CD4-positive, CD25-positive, alpha-beta regulatory T cell (primary cell): ENCODE measurements at regions not wholly inside any gene's neighbourhood (a gene's known extent, or its start where the extent isn't known, plus 50 kb on each side); places are given as distances from the start of the nearest gene placed in this dataset.

Experiments
- ATAC-seq, 2 donors: fragments of 150-1000 bp; cut with Tn5 transposase; one replicate each; pipeline ENCODE4 v1.10.0; 2021; ENCODE audit warnings: low read depth in 2 of 2, moderate number of reproducible peaks in 2 of 2, moderate library complexity in 1 of 2
- DNase-seq, 3 donors: peaks; one replicate each; pipeline versions ENCODE4 v3.0.0 to v3.0.0-alpha.2; 2012 to 2022; ENCODE audit warnings: mixed read lengths in 1 of 3
- H3K27ac ChIP-seq: one replicate; pipeline ENCODE4 v1.7.0; 2013; ENCODE audit warnings: mild to moderate bottlenecking, low read length; ENCODE audit not compliant: insufficient read depth, poor library complexity, severe bottlenecking
- H3K27me3 ChIP-seq: one replicate; pipeline ENCODE4 v1.7.0; 2013; ENCODE audit warnings: low read length; ENCODE audit not compliant: control insufficient read depth, insufficient read depth
- H3K36me3 ChIP-seq: one replicate; pipeline ENCODE4 v1.7.0; 2013; ENCODE audit warnings: mild to moderate bottlenecking, low read length, moderate library complexity; ENCODE audit not compliant: control insufficient read depth, insufficient read depth
- H3K4me1 ChIP-seq: 2 replicates; pipeline ENCODE4 v1.7.0; 2013; ENCODE audit warnings: mild to moderate bottlenecking, low read length; ENCODE audit not compliant: insufficient read depth, control insufficient read depth, poor library complexity, severe bottlenecking
- H3K4me3 ChIP-seq: one replicate; pipeline ENCODE4 v1.7.0; 2013; ENCODE audit warnings: low read depth, mild to moderate bottlenecking, low read length, moderate library complexity
- H3K9me3 ChIP-seq, 2 experiments: 1 replicate in 1 of 2; 2 replicates in 1 of 2; pipeline ENCODE4 v1.7.0; 2013; ENCODE audit warnings: low read length in 2 of 2, mild to moderate bottlenecking in 1 of 2, moderate library complexity in 1 of 2; ENCODE audit not compliant: control insufficient read depth in 2 of 2
- H3K27ac Mint-ChIP-seq, 3 donors: one replicate each; pipeline ENCODE4 v1.8.0; 2020 to 2022; ENCODE audit warnings: mild to moderate bottlenecking in 3 of 3, mixed read lengths in 3 of 3, moderate library complexity in 2 of 3
- H3K27me3 Mint-ChIP-seq: one replicate; pipeline ENCODE4 v1.8.0; 2022; ENCODE audit warnings: mild to moderate bottlenecking, mixed read lengths
- H3K36me3 Mint-ChIP-seq: one replicate; pipeline ENCODE4 v1.8.0; 2020; ENCODE audit warnings: mixed read lengths
- H3K4me1 Mint-ChIP-seq, 4 donors: one replicate each; pipeline ENCODE4 v1.8.0; 2020 to 2022; ENCODE audit warnings: mixed read lengths in 4 of 4, mild to moderate bottlenecking in 1 of 4
- H3K4me3 Mint-ChIP-seq, 4 donors: one replicate each; pipeline ENCODE4 v1.8.0; 2020 to 2022; ENCODE audit warnings: mild to moderate bottlenecking in 4 of 4, mixed read lengths in 4 of 4, moderate library complexity in 3 of 4
- H3K9me3 Mint-ChIP-seq, 7 donors: one replicate each; pipeline ENCODE4 v1.8.0; 2020 to 2022; ENCODE audit warnings: mixed read lengths in 7 of 7, mild to moderate bottlenecking in 3 of 7, moderate library complexity in 2 of 7

DNA sequence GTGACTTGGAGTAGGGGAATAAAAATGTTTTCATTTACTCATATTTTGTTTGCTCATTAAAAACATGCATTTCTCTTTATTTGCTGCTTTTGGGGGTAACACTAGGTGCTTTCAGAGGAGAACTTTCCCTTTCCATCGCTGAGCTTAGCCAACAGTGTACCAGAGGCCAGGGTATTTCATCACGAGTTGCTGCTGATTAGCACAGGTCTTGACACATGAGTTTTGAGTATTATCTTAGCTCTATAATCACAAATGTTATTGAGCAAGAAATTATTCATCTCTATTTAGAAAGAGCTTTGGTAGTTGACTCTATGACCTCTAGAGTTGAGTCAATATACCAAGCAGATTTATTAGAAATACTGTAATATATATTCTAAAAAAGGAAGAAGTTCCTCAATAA, 375.9 kb downstream of the NXPH1 start:
- no peaks in the 10 kb centered on the region for H3K36me3 Mint-ChIP-seq
- no peak overlapping the region for H3K27ac Mint-ChIP-seq
- no peaks in the 10 kb centered on the region for H3K27me3 ChIP-seq
- H3K4me1 ChIP-seq: no peaks in the 10 kb centered on the region
- peaks cover 0 to 7% (median 0%) of the 10 kb centered on the region in 7 donors for H3K9me3 Mint-ChIP-seq
- H3K27me3 Mint-ChIP-seq: no peaks in the 10 kb centered on the region
- H3K4me3 ChIP-seq: no peak overlapping the region
- no peak overlapping the region for H3K27ac ChIP-seq
- no peaks in the 10 kb centered on the region for H3K9me3 ChIP-seq
- ATAC-seq (no peak), DNase-seq (no peak)
- no peak overlapping the region for H3K4me3 Mint-ChIP-seq
- H3K4me1 Mint-ChIP-seq: no peaks in the 10 kb centered on the region
- no peaks in the 10 kb centered on the region for H3K36me3 ChIP-seq

GRCh38 chr7:8817448-8818036, 384.1 kb downstream of the NXPH1 start:
- Histone ChIP-seq H3K9me3 (no peaks in the 10 kb centered on the region), H3K27ac (no peak overlapping the region), H3K36me3 (no peaks in the 10 kb centered on the region), H3K4me1 (no peaks in the 10 kb centered on the region), H3K4me3 (no peak overlapping the region), H3K27me3 (no peaks in the 10 kb centered on the region)
- Mint-ChIP-seq H3K4me1 (no peaks in the 10 kb centered on the region), H3K4me3 (no peak overlapping the region), H3K36me3 (no peaks in the 10 kb centered on the region), H3K9me3 (peaks cover 0 to 11% (median 5%) of the 10 kb centered on the region in 7 donors), H3K27me3 (no peaks in the 10 kb centered on the region), H3K27ac (no peak overlapping the region)
- ATAC-seq (no peak), DNase-seq (no peak)

- Histone ChIP-seq H3K4me3 (no peak overlapping the region), H3K4me1 (no peaks in the 10 kb centered on the region), H3K36me3 (no peaks in the 10 kb centered on the region), H3K9me3 (no peaks in the 10 kb centered on the region), H3K27me3 (no peaks in the 10 kb centered on the region), H3K27ac (no peak overlapping the region)
- DNase-seq: no peak
- Mint-ChIP-seq H3K9me3 (peaks cover 0 to 11% (median 5%) of the 10 kb centered on the region in 7 donors), H3K27ac (no peak overlapping the region), H3K27me3 (no peaks in the 10 kb centered on the region), H3K36me3 (no peaks in the 10 kb centered on the region), H3K4me3 (no peak overlapping the region), H3K4me1 (no peaks in the 10 kb centered on the region)
- no peak for ATAC-seq
Observed at GRCh38 chr7:8818406-8818805, 385.0 kb downstream of the NXPH1 start.

DNA sequence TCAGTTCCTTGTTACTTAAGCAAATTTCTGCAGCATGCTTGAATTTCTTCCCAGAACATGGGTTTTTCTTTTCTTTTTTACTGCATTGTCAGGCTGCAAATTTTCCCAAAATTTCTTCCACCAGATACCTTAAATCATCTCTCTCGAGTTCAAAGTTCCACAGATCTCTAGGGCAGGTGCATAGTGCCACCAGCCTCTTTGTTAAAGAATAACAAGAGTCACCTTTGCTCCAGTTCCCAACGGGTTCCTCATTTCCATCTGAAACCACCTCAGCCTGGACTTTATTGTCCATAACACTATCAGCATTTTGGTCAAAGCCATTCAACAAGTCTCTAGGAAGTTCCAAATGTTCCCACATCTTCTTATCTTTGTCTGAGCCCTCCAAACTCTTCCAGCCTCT, 389.2 kb downstream of the NXPH1 start:
- ATAC-seq: no peak

GRCh38 chr7:8823486-8823885, 390.1 kb downstream of the NXPH1 start:
- Histone ChIP-seq H3K4me1 (no peaks in the 10 kb centered on the region), H3K27ac (no peak overlapping the region), H3K9me3 (no peaks in the 10 kb centered on the region), H3K27me3 (no peaks in the 10 kb centered on the region), H3K36me3 (no peaks in the 10 kb centered on the region), H3K4me3 (no peak overlapping the region)
- Mint-ChIP-seq H3K27me3 (no peaks in the 10 kb centered on the region), H3K27ac (no peak overlapping the region), H3K4me3 (no peak overlapping the region), H3K9me3 (peaks cover 0 to 16% (median 3%) of the 10 kb centered on the region in 7 donors), H3K4me1 (no peaks in the 10 kb centered on the region), H3K36me3 (no peaks in the 10 kb centered on the region)
- DNase-seq (no peak), ATAC-seq (no peak)

More for the DNA sequence above, 389.2 kb downstream of the NXPH1 start:
- H3K9me3 ChIP-seq: no peaks in the 10 kb centered on the region
- Mint-ChIP-seq H3K4me3 (no peak overlapping the region), H3K27me3 (no peaks in the 10 kb centered on the region), H3K4me1 (no peaks in the 10 kb centered on the region), H3K36me3 (no peaks in the 10 kb centered on the region), H3K9me3 (peaks cover 0 to 16% (median 4%) of the 10 kb centered on the region in 7 donors), H3K27ac (no peak overlapping the region)
- H3K4me1 ChIP-seq: no peaks in the 10 kb centered on the region
- no peak overlapping the region for H3K4me3 ChIP-seq
- H3K36me3 ChIP-seq: no peaks in the 10 kb centered on the region
- no peaks in the 10 kb centered on the region for H3K27me3 ChIP-seq
- DNase-seq: no peak
- no peak overlapping the region for H3K27ac ChIP-seq

DNA sequence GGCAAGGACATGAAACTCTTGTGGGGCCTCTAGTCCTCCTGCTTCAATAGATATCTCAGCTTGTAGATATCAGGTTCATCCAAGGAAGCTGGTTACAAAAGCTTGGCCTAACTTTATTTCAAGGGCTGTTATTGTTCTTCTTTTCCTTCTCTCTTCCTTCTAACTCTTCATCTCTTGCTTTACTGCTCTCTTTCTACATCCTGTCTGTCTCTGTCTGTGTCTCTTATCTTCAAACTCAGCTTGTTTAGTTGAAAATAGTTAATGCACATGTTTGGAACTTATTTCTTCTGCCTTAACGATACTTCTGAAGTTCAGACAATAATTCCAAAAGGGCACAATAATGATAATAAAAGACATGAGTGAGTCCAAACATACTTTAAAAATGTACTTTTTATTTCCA, 393.9 kb downstream of the NXPH1 start:
- H3K4me3 ChIP-seq: no peak overlapping the region
- H3K9me3 Mint-ChIP-seq: peaks cover 0 to 15% (median 0%) of the 10 kb centered on the region in 7 donors
- H3K36me3 ChIP-seq: no peaks in the 10 kb centered on the region
- no peak overlapping the region for H3K4me3 Mint-ChIP-seq
- H3K4me1 Mint-ChIP-seq: no peaks in the 10 kb centered on the region
- no peaks in the 10 kb centered on the region for H3K4me1 ChIP-seq
- peak overlapping the region in 1 of 3 donors; percentile 77 for H3K27ac Mint-ChIP-seq
- no peaks in the 10 kb centered on the region for H3K9me3 ChIP-seq
- DNase-seq (no peak), ATAC-seq (no peak)
- no peaks in the 10 kb centered on the region for H3K36me3 Mint-ChIP-seq
- H3K27me3 Mint-ChIP-seq: no peaks in the 10 kb centered on the region
- no peaks in the 10 kb centered on the region for H3K27me3 ChIP-seq
- H3K27ac ChIP-seq: no peak overlapping the region

DNA sequence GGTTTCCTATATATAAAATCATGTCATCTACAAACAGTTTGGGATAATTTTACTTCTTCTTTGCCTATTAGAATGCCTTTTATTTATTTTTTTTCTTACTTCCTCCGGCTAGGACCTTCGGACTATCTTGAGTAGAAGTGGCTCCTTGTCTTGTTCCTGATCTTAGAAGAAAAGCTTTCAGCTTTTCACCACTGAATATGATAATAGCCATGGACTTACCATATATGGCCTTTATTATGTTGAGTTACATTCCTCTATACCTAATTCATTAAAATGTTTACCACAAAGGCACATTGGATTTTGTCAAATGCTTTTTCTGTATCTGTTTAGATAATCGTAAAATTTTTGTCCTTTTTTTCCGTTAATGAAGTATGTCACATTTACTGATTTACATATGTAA, 395.7 kb downstream of the NXPH1 start:
- H3K36me3 Mint-ChIP-seq: no peaks in the 10 kb centered on the region
- peaks cover 0 to 16% (median 2%) of the 10 kb centered on the region in 7 donors for H3K9me3 Mint-ChIP-seq
- H3K27me3 Mint-ChIP-seq: no peaks in the 10 kb centered on the region
- DNase-seq (no peak), ATAC-seq (no peak)
- no peaks in the 10 kb centered on the region for H3K4me1 Mint-ChIP-seq
- Histone ChIP-seq H3K36me3 (no peaks in the 10 kb centered on the region), H3K4me3 (no peak overlapping the region), H3K27ac (no peak overlapping the region), H3K9me3 (no peaks in the 10 kb centered on the region), H3K4me1 (no peaks in the 10 kb centered on the region), H3K27me3 (no peaks in the 10 kb centered on the region)
- no peak overlapping the region for H3K27ac Mint-ChIP-seq
- no peak overlapping the region for H3K4me3 Mint-ChIP-seq

DNA sequence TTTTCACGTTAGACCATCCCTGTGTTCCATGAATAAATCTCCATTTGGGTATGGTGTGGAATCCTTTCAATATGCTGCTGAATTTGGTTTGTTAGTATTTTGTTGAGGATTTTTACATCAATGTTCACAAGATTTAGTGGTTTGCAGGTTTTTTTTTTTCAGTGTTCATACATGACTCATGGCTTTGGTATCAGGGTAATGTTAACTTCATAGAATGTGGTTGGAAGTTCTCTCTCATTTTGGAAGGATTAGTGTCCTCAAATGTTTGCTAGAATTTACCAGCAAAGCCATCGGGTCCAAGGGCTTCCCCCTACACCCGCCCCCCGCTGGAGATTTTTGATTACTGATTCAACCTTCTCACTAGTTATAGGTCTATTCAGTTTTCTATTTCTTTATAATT, 398.0 kb downstream of the NXPH1 start:
- H3K36me3 ChIP-seq: no peaks in the 10 kb centered on the region
- ATAC-seq: no peak
- no peaks in the 10 kb centered on the region for H3K36me3 Mint-ChIP-seq
- H3K27me3 ChIP-seq: no peaks in the 10 kb centered on the region
- H3K4me3 Mint-ChIP-seq: no peak overlapping the region
- H3K27me3 Mint-ChIP-seq: no peaks in the 10 kb centered on the region
- no peaks in the 10 kb centered on the region for H3K9me3 ChIP-seq
- H3K27ac Mint-ChIP-seq: no peak overlapping the region
- H3K4me3 ChIP-seq: no peak overlapping the region
- H3K27ac ChIP-seq: no peak overlapping the region
- H3K4me1 Mint-ChIP-seq: no peaks in the 10 kb centered on the region
- no peaks in the 10 kb centered on the region for H3K4me1 ChIP-seq
- peaks cover 0 to 21% (median 3%) of the 10 kb centered on the region in 7 donors for H3K9me3 Mint-ChIP-seq
- no peak for DNase-seq
